GM18505 (cell line): ENCODE measurements at regions not wholly inside any gene's neighbourhood (a gene's known extent, or its start where the extent isn't known, plus 50 kb on each side); places are given as distances from the start of the nearest gene placed in this dataset.
A peak's percentile ranks its signal among the peaks of the same experiment; 100 is the strongest.

Source experiments
- ATAC-seq: cut with Tn5 transposase; IDR thresholded peaks from one replicate; pipeline ENCODE4 v1.9.1; 2021; ENCODE audit not compliant: unreplicated experiment
- POLR2A ChIP-seq: IDR thresholded peaks from 4 replicates; pipeline ENCODE4 v1.6.1; 2011; ENCODE audit warnings: borderline replicate concordance; ENCODE audit not compliant: insufficient read depth, insufficient read length; ENCODE audit errors: extremely low read depth

- no peak for ATAC-seq
- no peak for TF ChIP-seq POLR2A
Observed at GRCh38 chr1:185627761-185628501, 106.3 kb upstream of the HMCN1 start.

DNA sequence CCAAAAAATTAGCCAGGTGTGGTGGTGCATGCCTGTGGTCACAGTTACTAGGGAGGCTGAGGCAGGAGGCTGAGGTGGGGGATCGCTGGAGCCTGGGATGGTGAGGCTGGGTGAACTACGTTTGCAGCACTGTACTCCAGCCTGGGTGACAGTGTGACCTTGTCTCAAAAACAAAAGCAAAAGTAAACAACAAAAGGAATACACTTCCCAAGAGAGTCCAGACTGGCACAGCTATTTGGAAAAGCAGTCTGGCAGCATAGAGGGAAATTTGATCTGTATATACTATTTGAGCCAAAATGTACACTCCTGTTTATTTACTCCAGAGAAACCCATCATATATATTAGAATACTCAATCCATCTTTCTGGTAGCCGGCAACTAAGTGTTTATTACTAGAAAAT, 107.0 kb upstream of the HMCN1 start:
- no peak for ATAC-seq
- TF ChIP-seq POLR2A = no peak

GRCh38 chr1:185626344-185626743, 107.8 kb upstream of the HMCN1 start:
- ATAC-seq = no peak
- TF ChIP-seq POLR2A = no peak

- TF ChIP-seq POLR2A = no peak
- no peak for ATAC-seq
Observed at GRCh38 chr1:185610954-185611353, 123.2 kb upstream of the HMCN1 start.

DNA sequence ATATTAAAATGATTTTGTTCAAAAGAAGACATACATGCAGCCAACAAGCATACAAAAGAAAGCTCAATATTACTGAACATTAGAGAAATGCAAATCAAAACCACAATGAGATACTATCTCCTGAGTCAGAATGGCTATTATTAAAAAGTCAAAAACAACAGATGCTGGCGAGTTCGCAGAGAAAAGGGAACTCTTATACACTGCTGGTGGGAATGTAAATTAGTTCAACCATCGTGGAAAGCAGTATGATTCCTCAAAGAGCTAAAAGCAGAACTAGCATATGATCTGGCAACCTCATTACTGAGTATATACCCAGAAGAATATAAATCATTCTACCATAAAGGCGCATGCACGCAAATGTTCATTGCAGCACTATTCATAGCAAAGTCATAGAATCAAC, 126.0 kb upstream of the HMCN1 start:
- no peak for TF ChIP-seq POLR2A
- peak; percentile 63 for ATAC-seq

GRCh38 chr1:185603158-185603557, 131.0 kb upstream of the HMCN1 start:
- peak; percentile 72 for ATAC-seq
- no peak for TF ChIP-seq POLR2A

DNA sequence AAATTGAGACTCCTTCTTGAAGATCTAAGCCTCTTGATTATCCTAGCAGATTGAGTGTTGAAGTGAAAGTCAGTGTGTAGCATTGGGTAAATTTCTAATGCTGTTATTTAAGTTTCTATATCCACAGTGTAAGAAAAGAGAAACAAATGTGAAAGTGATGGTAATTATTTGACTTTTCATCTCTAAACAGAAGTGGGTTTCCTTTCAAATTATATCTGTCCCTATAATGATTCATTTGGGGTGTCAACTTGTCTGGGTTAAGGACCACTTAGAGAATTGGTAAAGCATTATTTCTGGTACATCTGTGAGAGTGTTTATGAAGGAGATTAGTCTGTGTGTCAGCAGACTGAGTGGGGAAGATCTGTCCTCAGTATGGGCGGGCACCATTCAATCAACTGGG, 133.0 kb upstream of the HMCN1 start:
- ATAC-seq = peak; percentile 41
- TF ChIP-seq POLR2A = no peak

DNA sequence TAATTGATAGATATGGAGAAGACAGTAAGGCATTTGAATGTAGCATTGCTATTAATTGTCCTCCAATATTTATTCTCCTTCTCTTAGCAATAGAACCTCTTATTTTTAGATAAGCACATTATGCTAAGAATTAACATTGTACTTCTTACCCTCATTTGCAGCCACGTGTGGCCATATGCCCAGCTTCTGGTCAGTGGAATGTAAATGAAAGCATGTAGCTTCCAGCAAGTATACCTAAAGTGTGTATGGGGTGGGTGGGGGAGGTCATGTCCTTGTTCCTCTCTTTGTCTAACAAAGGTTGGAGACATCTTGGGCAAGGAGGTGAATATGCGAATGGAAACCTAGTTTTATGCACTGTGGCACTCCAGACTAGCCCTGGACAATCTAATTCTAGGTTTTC, 133.6 kb upstream of the HMCN1 start:
- ATAC-seq = no peak
- TF ChIP-seq POLR2A = no peak

DNA sequence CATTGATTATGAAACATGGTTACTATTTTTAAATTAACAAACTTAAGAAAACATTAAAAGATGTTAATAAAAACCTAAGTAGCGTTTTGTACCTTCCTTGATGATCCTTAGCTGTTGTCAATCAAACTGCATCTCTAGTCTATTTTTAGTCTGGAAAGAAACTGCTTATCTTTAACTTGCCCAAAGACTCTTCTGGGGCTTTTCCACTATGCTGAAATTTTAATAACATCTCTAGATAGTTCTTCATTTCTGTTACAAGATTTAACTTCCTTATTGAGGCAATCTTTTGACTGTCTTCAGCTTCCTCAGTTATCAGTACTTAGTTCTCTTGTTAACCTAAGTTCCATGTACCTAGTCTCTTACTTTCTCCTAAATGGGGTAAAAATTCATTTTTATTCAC, 135.9 kb upstream of the HMCN1 start:
- no peak for ATAC-seq
- TF ChIP-seq POLR2A = no peak

DNA sequence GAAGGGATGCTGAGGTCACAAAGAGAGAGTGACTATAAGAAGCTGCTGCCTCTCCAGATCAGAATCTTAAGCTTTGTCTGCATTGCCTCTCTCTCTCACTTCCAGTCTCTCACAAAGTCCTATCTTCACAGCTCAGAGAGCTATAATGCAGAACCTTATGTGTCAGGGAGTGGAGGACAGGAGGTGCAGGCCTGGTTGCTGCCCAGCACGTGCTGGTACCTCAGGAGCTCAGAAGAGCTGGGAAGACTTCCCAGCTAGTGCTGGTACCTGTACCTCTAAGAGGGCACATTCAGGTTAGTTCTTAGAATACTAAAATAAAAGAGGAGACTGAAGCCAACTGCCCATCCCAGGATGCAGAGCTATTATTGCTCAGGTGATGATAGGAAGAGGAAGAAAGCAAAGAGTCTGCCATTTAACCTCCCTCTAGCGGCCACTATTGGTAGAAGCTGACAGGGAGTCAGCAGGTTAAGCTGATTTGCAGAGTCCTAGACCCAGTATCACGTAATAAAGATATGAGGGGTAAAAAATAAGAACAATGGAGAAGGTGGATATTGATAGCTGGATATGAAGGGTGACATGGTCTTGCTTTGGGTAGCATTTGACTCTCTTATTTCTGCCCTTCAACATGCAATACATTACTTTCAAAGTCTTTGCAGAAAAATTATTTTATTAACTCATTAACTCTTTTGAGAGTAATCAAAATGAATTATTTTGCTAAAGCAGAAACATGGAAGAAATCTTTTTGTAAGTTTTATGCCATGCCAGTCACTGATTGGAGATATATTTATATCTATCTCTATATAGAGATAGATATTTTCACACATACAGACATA, 138.1 kb upstream of the HMCN1 start:
- ATAC-seq = no peak
- no peak for TF ChIP-seq POLR2A

- TF ChIP-seq POLR2A = no peak
Observed at GRCh38 chr1:185594786-185595410, 139.3 kb upstream of the HMCN1 start.

GRCh38 chr1:185593271-185593670, 140.9 kb upstream of the HMCN1 start:
- TF ChIP-seq POLR2A = no peak

More at GRCh38 chr1:185594786-185595410, 139.3 kb upstream of the HMCN1 start:
- ATAC-seq = no peak

DNA sequence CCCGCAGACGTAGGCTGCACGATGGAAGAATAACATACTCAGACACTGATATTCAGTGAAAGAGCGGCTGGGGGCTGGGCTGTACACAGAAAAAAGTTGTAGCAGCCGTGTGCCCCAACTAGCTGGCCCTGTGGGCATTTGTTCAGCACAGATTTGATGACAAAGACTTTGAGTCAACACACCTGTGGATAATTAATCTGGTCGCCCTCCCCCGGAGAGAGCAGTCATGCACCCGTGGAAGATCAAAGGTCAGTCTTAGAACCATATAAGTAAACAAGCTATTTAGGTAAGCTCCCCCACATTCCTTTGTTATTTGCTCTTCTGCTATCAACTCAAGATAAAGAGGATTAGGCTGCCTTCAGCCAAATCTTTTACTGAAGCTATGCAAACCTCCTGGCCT, 148.4 kb upstream of the HMCN1 start:
- no peak for TF ChIP-seq POLR2A
- no peak for ATAC-seq

More at GRCh38 chr1:185593271-185593670, 140.9 kb upstream of the HMCN1 start:
- ATAC-seq = no peak
